ENCODE measurements at regions not wholly inside any gene's neighbourhood (a gene's known extent, or its start where the extent isn't known, plus 50 kb on each side); places are given as distances from the start of the nearest gene placed in this dataset.

DNA sequence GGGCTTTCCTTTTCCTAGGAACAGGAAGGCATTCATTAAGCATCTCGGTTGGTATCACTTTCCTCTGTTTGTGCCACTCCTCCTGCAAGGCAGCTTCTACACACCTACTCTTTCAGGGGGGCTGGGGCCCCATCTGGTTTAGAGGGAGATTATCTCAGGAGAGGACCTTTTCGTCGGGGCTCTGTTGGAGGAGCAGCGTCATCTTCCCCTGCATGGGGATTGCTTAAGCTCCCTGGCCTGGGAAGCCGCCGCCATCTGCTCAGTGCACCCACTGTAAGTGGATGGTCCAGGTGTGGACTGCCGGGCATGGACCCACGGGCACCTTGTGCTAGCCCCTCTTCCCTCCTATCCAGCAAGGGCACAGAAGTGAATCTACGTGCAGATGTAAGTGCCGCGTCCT is 355.3 kb upstream of the SMIM21 start:
- no peak overlapping the region for H3K27ac Mint-ChIP-seq
- Histone ChIP-seq H3K9me3 (ENCODE audit: low read depth) (no peaks in the 10 kb centered on the region), H4K20me1 (ENCODE audit: low read depth) (no peaks in the 10 kb centered on the region), H2AFZ (replicated peaks) (no peak overlapping the region), H3F3A (ENCODE audit: low read depth) (no peaks in the 10 kb centered on the region), H3K79me2 (ENCODE audit: low read depth) (no peaks in the 10 kb centered on the region), H3K4me1 (no peaks in the 10 kb centered on the region), H3K36me3 (no peaks in the 10 kb centered on the region), H3K4me2 (no peak overlapping the region), H3K4me3 (no peak overlapping the region), H3K27me3 (no peaks in the 10 kb centered on the region), H3K27ac (no peak overlapping the region), H3K9ac (no peak overlapping the region)
- H3K4me1 Mint-ChIP-seq: peaks cover 20% of the 10 kb centered on the region
- H3K9me3 Mint-ChIP-seq: no peaks in the 10 kb centered on the region
- no peak overlapping the region for H3K4me3 Mint-ChIP-seq
- TF ChIP-seq EZH2phosphoT487 (IDR thresholded peaks at IDR 0.05) (no peak), EZH2 (IDR thresholded peaks at IDR 0.05) (no peak)
- TF ChIP-seq, protein P1, sequence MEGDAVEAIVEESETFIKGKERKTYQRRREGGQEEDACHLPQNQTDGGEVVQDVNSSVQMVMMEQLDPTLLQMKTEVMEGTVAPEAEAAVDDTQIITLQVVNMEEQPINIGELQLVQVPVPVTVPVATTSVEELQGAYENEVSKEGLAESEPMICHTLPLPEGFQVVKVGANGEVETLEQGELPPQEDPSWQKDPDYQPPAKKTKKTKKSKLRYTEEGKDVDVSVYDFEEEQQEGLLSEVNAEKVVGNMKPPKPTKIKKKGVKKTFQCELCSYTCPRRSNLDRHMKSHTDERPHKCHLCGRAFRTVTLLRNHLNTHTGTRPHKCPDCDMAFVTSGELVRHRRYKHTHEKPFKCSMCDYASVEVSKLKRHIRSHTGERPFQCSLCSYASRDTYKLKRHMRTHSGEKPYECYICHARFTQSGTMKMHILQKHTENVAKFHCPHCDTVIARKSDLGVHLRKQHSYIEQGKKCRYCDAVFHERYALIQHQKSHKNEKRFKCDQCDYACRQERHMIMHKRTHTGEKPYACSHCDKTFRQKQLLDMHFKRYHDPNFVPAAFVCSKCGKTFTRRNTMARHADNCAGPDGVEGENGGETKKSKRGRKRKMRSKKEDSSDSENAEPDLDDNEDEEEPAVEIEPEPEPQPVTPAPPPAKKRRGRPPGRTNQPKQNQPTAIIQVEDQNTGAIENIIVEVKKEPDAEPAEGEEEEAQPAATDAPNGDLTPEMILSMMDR (IDR thresholded peaks at IDR 0.05): no peak
- DNase-seq (ENCODE audit: low spot score): no peak
- no peaks in the 10 kb centered on the region for H3K36me3 Mint-ChIP-seq
- H3K27me3 Mint-ChIP-seq (ENCODE audit: insufficient read depth, low read depth): peaks cover 2% of the 10 kb centered on the region

DNA sequence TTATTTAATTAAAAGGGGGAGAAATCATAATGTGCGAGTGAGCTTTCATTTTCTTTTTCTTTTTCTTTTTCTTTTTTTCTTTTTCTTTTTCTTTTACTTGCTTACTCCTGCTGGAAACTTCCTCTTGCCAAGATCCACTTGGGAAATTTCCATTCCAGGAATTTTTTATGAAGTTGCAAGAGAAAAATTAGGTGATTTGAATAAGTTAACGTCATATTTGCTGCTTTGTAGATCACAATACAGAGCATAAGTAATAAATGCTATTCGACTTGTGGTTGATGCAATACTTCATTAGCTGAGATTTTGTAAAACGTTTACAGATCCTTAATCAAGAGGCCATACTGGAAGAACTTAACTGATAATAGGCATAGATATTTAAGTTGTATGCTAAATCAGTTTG is 354.7 kb upstream of the SMIM21 start:
- Mint-ChIP-seq H3K9me3 (no peaks in the 10 kb centered on the region), H3K36me3 (no peaks in the 10 kb centered on the region), H3K4me3 (no peak overlapping the region), H3K27ac (no peak overlapping the region), H3K4me1 (peaks cover 20% of the 10 kb centered on the region), H3K27me3 (ENCODE audit: insufficient read depth, low read depth) (peaks cover 2% of the 10 kb centered on the region)
- H3K4me2 ChIP-seq: no peak overlapping the region
- no peak overlapping the region for H3K4me3 ChIP-seq
- no peaks in the 10 kb centered on the region for H3K9me3 ChIP-seq (ENCODE audit: low read depth)
- H2AFZ ChIP-seq (replicated peaks): no peak overlapping the region
- no peaks in the 10 kb centered on the region for H3K4me1 ChIP-seq
- TF ChIP-seq EZH2 (IDR thresholded peaks at IDR 0.05): no peak
- TF ChIP-seq, protein P1 (IDR thresholded peaks at IDR 0.05): no peak
- no peak for TF ChIP-seq EZH2phosphoT487 (IDR thresholded peaks at IDR 0.05)
- no peaks in the 10 kb centered on the region for H3F3A ChIP-seq (ENCODE audit: low read depth)
- no peak overlapping the region for H3K27ac ChIP-seq
- no peak overlapping the region for H3K9ac ChIP-seq
- H3K27me3 ChIP-seq: no peaks in the 10 kb centered on the region
- H3K79me2 ChIP-seq (ENCODE audit: low read depth): no peaks in the 10 kb centered on the region
- no peaks in the 10 kb centered on the region for H4K20me1 ChIP-seq (ENCODE audit: low read depth)
- no peak for DNase-seq (ENCODE audit: low spot score)
- H3K36me3 ChIP-seq: no peaks in the 10 kb centered on the region

DNA sequence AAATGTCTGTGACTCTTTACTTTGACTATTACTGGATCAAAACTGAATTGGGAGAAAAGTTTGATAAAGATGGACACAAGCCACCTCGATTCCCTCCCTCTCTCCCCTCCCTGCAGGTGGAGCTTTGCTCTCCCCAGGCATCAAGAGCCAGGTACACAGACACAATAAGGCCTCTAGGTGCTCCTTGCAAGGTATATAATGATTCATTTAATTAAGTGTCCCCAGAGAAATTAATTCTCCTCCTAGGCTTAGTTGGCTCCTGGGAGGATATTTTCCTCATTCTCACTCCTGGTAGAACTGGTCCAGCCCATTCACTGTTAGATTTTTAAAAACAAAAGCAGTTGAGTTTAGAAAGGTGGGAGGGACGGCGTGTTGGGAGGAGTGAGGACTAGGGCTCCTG is 352.4 kb upstream of the SMIM21 start:
- Mint-ChIP-seq H3K27me3 (ENCODE audit: insufficient read depth, low read depth) (peaks cover 2% of the 10 kb centered on the region), H3K9me3 (no peaks in the 10 kb centered on the region), H3K4me1 (peaks cover 20% of the 10 kb centered on the region), H3K4me3 (no peak overlapping the region), H3K27ac (no peak overlapping the region), H3K36me3 (no peaks in the 10 kb centered on the region)
- no peak for DNase-seq (ENCODE audit: low spot score)
- Histone ChIP-seq H3K79me2 (ENCODE audit: low read depth) (no peaks in the 10 kb centered on the region), H2AFZ (replicated peaks) (no peak overlapping the region), H3K27me3 (no peaks in the 10 kb centered on the region), H3F3A (ENCODE audit: low read depth) (no peaks in the 10 kb centered on the region), H3K9me3 (ENCODE audit: low read depth) (no peaks in the 10 kb centered on the region), H3K4me1 (no peaks in the 10 kb centered on the region), H3K27ac (no peak overlapping the region), H4K20me1 (ENCODE audit: low read depth) (no peaks in the 10 kb centered on the region), H3K4me2 (no peak overlapping the region), H3K4me3 (no peak overlapping the region), H3K9ac (no peak overlapping the region), H3K36me3 (no peaks in the 10 kb centered on the region)
- TF ChIP-seq EZH2 (IDR thresholded peaks at IDR 0.05) (no peak), EZH2phosphoT487 (IDR thresholded peaks at IDR 0.05) (no peak)
- TF ChIP-seq, protein P1 (IDR thresholded peaks at IDR 0.05): no peak
